ENCODE measurements at regions not wholly inside any gene's neighbourhood (a gene's known extent, or its start where the extent isn't known, plus 50 kb on each side); places are given as distances from the start of the nearest gene placed in this dataset.
"Not testable (repeated sequence)": the region's sequence is repeated elsewhere in the genome, so short reads cannot be mapped to it uniquely, and the experiment has no call there.

- CTCF ChIA-PET; DNase-seq (ENCODE audit: low read depth, low spot score); H4K20me1 ChIP-seq (replicated peaks; ENCODE audit: control insufficient read depth, extremely low read depth, insufficient read depth, low read length); H3K9me1 ChIP-seq (replicated peaks; ENCODE audit: control insufficient read depth, extremely low read depth, insufficient read depth, low read length); H3K9ac ChIP-seq (replicated peaks; ENCODE audit: extremely low read depth, insufficient read depth, low read length); H2AFZ ChIP-seq (ENCODE audit: low read depth, low read length); H3K27me3 ChIP-seq (ENCODE audit: control insufficient read depth in 2 of 2, insufficient read depth in 2 of 2, low read length in 2 of 2); H3K4me3 ChIP-seq (replicated peaks in 1 of 3; ENCODE audit: insufficient read depth in 1 of 3, low read depth in 1 of 3, low read length in 3 of 3); H3K27ac ChIP-seq (ENCODE audit: insufficient read depth, low read depth, low read length); H3K9me3 ChIP-seq (replicated peaks; ENCODE audit: control insufficient read depth, insufficient read depth, low read length); H3K4me2 ChIP-seq (ENCODE audit: insufficient read depth, low read length); H3K79me2 ChIP-seq (ENCODE audit: control insufficient read depth, insufficient read depth, low read length); BruUV-seq (replicated peaks); POLR2A ChIA-PET; H3K4me1 ChIP-seq (ENCODE audit: control insufficient read depth, extremely low read depth, insufficient read depth, low read length); FAIRE-seq; H3K36me3 ChIP-seq (ENCODE audit: control insufficient read depth in 2 of 2, extremely low read depth in 1 of 2, insufficient read depth in 2 of 2, low read length in 2 of 2); dilution Hi-C loops (cut with MboI; ENCODE audit: extremely low pct_ligation_motif_present, low sequenced_read_pairs); intact Hi-C loops (cut with micrococcal nuclease): not testable (repeated sequence)
Measured at GRCh38 chr11:121362955-121363354, 70.4 kb downstream of the SC5D start.

DNA sequence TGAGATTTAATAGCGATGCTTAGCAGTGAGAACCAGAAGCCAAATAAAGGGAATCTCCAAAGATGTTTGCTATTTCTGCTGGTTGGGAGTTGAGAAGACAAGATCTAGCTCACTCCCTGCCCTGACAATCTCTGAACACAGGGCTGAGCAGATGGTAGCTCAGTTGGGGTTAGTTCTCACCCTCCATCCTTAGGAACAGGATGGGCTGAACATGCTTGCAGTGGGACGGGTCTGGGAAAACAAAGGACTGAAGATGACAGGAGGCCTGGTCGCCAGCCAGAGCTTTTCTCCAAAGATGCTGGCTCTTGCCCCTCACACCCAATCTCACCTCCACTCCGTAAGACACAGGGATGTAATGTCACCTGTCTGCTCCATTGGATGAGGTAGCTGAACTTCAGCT is 72.7 kb downstream of the SC5D start:
- TF ChIP-seq, protein P1, sequence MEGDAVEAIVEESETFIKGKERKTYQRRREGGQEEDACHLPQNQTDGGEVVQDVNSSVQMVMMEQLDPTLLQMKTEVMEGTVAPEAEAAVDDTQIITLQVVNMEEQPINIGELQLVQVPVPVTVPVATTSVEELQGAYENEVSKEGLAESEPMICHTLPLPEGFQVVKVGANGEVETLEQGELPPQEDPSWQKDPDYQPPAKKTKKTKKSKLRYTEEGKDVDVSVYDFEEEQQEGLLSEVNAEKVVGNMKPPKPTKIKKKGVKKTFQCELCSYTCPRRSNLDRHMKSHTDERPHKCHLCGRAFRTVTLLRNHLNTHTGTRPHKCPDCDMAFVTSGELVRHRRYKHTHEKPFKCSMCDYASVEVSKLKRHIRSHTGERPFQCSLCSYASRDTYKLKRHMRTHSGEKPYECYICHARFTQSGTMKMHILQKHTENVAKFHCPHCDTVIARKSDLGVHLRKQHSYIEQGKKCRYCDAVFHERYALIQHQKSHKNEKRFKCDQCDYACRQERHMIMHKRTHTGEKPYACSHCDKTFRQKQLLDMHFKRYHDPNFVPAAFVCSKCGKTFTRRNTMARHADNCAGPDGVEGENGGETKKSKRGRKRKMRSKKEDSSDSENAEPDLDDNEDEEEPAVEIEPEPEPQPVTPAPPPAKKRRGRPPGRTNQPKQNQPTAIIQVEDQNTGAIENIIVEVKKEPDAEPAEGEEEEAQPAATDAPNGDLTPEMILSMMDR (IDR thresholded peaks at IDR 0.05; ENCODE audit: extremely low read depth in 1 of 2, insufficient read depth in 1 of 2, low read depth in 1 of 2, low read length in 2 of 2): no peak
- TF ChIP-seq EZH2 (IDR thresholded peaks at IDR 0.05; ENCODE audit: borderline replicate concordance, low read depth, low read length, severe bottlenecking) (no peak), POLR2A (IDR thresholded peaks at IDR 0.05; ENCODE audit: low read depth, low read length) (no peak), FOS (IDR thresholded peaks at IDR 0.05; ENCODE audit: borderline replicate concordance, insufficient read depth, low read length) (no peak), MYC (IDR thresholded peaks at IDR 0.05; ENCODE audit: low read depth, low read length) (no peak), JUN (IDR thresholded peaks at IDR 0.05; ENCODE audit: borderline replicate concordance, insufficient read depth, insufficient read length, low read depth) (no peak), GATA2 (IDR thresholded peaks at IDR 0.05; ENCODE audit: insufficient read depth, insufficient read length, low read depth, low read length) (no peak), POLR2AphosphoS5 (IDR thresholded peaks at IDR 0.05; ENCODE audit: insufficient read depth, low read depth, low read length) (no peak)
- TF ChIP-seq, protein P2, sequence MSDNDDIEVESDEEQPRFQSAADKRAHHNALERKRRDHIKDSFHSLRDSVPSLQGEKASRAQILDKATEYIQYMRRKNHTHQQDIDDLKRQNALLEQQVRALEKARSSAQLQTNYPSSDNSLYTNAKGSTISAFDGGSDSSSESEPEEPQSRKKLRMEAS (IDR thresholded peaks at IDR 0.05; ENCODE audit: insufficient read depth, insufficient read length): no peak
- dilution Hi-C loops (cut with MboI; ENCODE audit: extremely low pct_ligation_motif_present, low sequenced_read_pairs): no loop called here
- H4K20me1 ChIP-seq (replicated peaks; ENCODE audit: control insufficient read depth, extremely low read depth, insufficient read depth, low read length): no peaks in the 10 kb centered on the region
- H3K36me3 ChIP-seq (ENCODE audit: control insufficient read depth in 2 of 2, extremely low read depth in 1 of 2, insufficient read depth in 2 of 2, low read length in 2 of 2): no peaks in the 10 kb centered on the region
- no TSS peak for BruUV-seq (replicated peaks)
- no peaks in the 10 kb centered on the region for H3K27me3 ChIP-seq (ENCODE audit: control insufficient read depth in 2 of 2, insufficient read depth in 2 of 2, low read length in 2 of 2)
- no peaks in the 10 kb centered on the region for H3K4me1 ChIP-seq (ENCODE audit: control insufficient read depth, extremely low read depth, insufficient read depth, low read length)
- intact Hi-C loops (cut with micrococcal nuclease): no loop called here
- no peaks in the 10 kb centered on the region for H3K9me3 ChIP-seq (replicated peaks; ENCODE audit: control insufficient read depth, insufficient read depth, low read length)
- no peaks in the 10 kb centered on the region for H3K9me1 ChIP-seq (replicated peaks; ENCODE audit: control insufficient read depth, extremely low read depth, insufficient read depth, low read length)
- CTCF ChIA-PET: no interaction called here
- DNase-seq (ENCODE audit: low read depth, low spot score) (no peak), FAIRE-seq (no peak)
- no peak overlapping the region for H3K9ac ChIP-seq (replicated peaks; ENCODE audit: extremely low read depth, insufficient read depth, low read length)
- no peak overlapping the region for H3K27ac ChIP-seq (ENCODE audit: insufficient read depth, low read depth, low read length)
- H3K4me3 ChIP-seq (replicated peaks in 1 of 3; ENCODE audit: insufficient read depth in 1 of 3, low read depth in 1 of 3, low read length in 3 of 3): no peak overlapping the region
- no peaks in the 10 kb centered on the region for H3K79me2 ChIP-seq (ENCODE audit: control insufficient read depth, insufficient read depth, low read length)
- H2AFZ ChIP-seq (ENCODE audit: low read depth, low read length): no peak overlapping the region
- H3K4me2 ChIP-seq (ENCODE audit: insufficient read depth, low read length): no peak overlapping the region
- POLR2A ChIA-PET: no interaction called here
